C4-2B (cell line): ENCODE measurements at regions not wholly inside any gene's neighbourhood (a gene's known extent, or its start where the extent isn't known, plus 50 kb on each side); places are given as distances from the start of the nearest gene placed in this dataset.
"Not testable (repeated sequence)": the region's sequence is repeated elsewhere in the genome, so short reads cannot be mapped to it uniquely, and the experiment has no call there.

Source experiments
- H3K27ac ChIP-seq: fragments of 450-650 bp; 2 replicates; pipeline ENCODE4 v1.5.1; 2017
- CTCF ChIP-seq: fragments of 450-650 bp; conservative IDR thresholded peaks from 2 replicates; pipeline ENCODE4 v1.5.1; 2017; ENCODE audit warnings: mild to moderate bottlenecking
- ZFX ChIP-seq: fragments of 450-650 bp; IDR thresholded peaks from 2 replicates; pipeline ENCODE4 v1.6.1; 2017

- no peak for TF ChIP-seq ZFX
- H3K27ac ChIP-seq = no peak overlapping the region
These were observed 123.2 kb upstream of the PCGF5 start for GRCh38 chr10:91097313-91097712.

GRCh38 chr10:91098021-91098420, 122.4 kb upstream of the PCGF5 start:
- H3K27ac ChIP-seq = not testable (repeated sequence)

GRCh38 chr10:91103384-91104192, 116.9 kb upstream of the PCGF5 start:
- TF ChIP-seq CTCF = no peak
- TF ChIP-seq ZFX = no peak
- H3K27ac ChIP-seq = no peak overlapping the region

GRCh38 chr10:91104193-91105041, 116.0 kb upstream of the PCGF5 start:
- no peak overlapping the region for H3K27ac ChIP-seq
- TF ChIP-seq ZFX (no peak), CTCF (no peak)

- no peak for TF ChIP-seq ZFX
- TF ChIP-seq CTCF = no peak
- H3K27ac ChIP-seq = no peak overlapping the region
These were observed 115.2 kb upstream of the PCGF5 start for GRCh38 chr10:91105269-91105668.

GRCh38 chr10:91108820-91109219, 111.6 kb upstream of the PCGF5 start:
- H3K27ac ChIP-seq = no peak overlapping the region
- TF ChIP-seq ZFX = no peak
- no peak for TF ChIP-seq CTCF

GRCh38 chr10:91111060-91111459, 109.4 kb upstream of the PCGF5 start:
- no peak overlapping the region for H3K27ac ChIP-seq
- no peak for TF ChIP-seq ZFX
- no peak for TF ChIP-seq CTCF

GRCh38 chr10:91115618-91116390, 104.7 kb upstream of the PCGF5 start:
- no peak for TF ChIP-seq ZFX
- TF ChIP-seq CTCF = no peak

More at GRCh38 chr10:91115618-91116390, 104.7 kb upstream of the PCGF5 start:
- no peak overlapping the region for H3K27ac ChIP-seq
